Cardiac fibroblast (primary cell): ENCODE measurements at regions not wholly inside any gene's neighbourhood (a gene's known extent, or its start where the extent isn't known, plus 50 kb on each side); places are given as distances from the start of the nearest gene placed in this dataset.

Source experiments
- DNase-seq, 2 donors: peaks; one replicate each; pipeline versions ENCODE4 v3.0.0 to v3.0.0-alpha.2; 2010; ENCODE audit warnings: low read depth in 2 of 2
- H3K4me3 ChIP-seq, 2 donors: replicated peaks in 1 of 2; 1 replicate in 1 of 2; 2 replicates in 1 of 2; pipeline ENCODE4 v1.5.1; 2011; ENCODE audit warnings: low read depth in 2 of 2, low read length in 2 of 2, mild to moderate bottlenecking in 2 of 2, moderate library complexity in 1 of 2
- CTCF ChIP-seq: IDR thresholded peaks from one replicate; pipeline ENCODE4 v1.5.1; 2011; ENCODE audit warnings: low read depth, mild to moderate bottlenecking, low read length, inconsistent platforms

GRCh38 chr3:190731596-190731995, 130.9 kb downstream of the GMNC start:
- no peak for TF ChIP-seq CTCF
- no peak overlapping the region for H3K4me3 ChIP-seq
- DNase-seq = no peak

- peak; percentile 11 to 33 for DNase-seq
- no peak overlapping the region for H3K4me3 ChIP-seq
- TF ChIP-seq CTCF = no peak
These were observed 133.8 kb downstream of the GMNC start for GRCh38 chr3:190728574-190729246.

GRCh38 chr3:190722181-190722905, 140.2 kb downstream of the GMNC start:
- DNase-seq = peak in 1 of 2 donors; percentile 13
- H3K4me3 ChIP-seq = no peak overlapping the region
- TF ChIP-seq CTCF = no peak

- H3K4me3 ChIP-seq = no peak overlapping the region
- peak in 1 of 2 donors; percentile 11 for DNase-seq
- no peak for TF ChIP-seq CTCF
These were observed 141.2 kb downstream of the GMNC start for GRCh38 chr3:190721330-190721729.

- no peak for TF ChIP-seq CTCF
- peak; percentile 29 to 86 for DNase-seq
- no peak overlapping the region for H3K4me3 ChIP-seq
These were observed 143.8 kb downstream of the GMNC start for GRCh38 chr3:190718671-190719070.

GRCh38 chr3:190718097-190718496, 144.4 kb downstream of the GMNC start:
- no peak overlapping the region for H3K4me3 ChIP-seq
- peak in 1 of 2 donors; percentile 25 for DNase-seq
- no peak for TF ChIP-seq CTCF
